ENCODE measurements at regions not wholly inside any gene's neighbourhood (a gene's known extent, or its start where the extent isn't known, plus 50 kb on each side); places are given as distances from the start of the nearest gene placed in this dataset.
"Not testable (repeated sequence)": the region's sequence is repeated elsewhere in the genome, so short reads cannot be mapped to it uniquely, and the experiment has no call there.

DNA sequence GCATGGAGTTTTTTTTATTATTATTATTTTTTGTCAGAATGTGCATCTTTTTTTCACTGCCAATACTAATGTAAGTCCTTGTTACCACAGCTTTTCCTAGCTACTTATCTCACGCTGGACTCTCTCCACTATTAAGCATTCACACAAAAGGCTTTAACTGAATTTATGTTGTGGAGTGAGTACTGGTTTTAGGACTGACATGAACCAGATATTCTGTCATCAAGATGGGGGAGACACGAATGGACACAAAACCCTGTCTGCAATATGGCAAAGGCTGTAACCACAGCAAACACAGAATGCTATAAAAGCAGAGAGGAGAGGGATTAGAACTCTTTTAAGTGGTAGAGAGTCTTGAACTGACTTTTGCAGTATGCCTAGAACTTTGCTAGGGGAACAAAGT is 592.2 kb upstream of the TBL1XR1 start:
- DNase-seq (ENCODE audit: extremely low read depth, low read depth) = no peak
- TF ChIP-seq, protein P1, sequence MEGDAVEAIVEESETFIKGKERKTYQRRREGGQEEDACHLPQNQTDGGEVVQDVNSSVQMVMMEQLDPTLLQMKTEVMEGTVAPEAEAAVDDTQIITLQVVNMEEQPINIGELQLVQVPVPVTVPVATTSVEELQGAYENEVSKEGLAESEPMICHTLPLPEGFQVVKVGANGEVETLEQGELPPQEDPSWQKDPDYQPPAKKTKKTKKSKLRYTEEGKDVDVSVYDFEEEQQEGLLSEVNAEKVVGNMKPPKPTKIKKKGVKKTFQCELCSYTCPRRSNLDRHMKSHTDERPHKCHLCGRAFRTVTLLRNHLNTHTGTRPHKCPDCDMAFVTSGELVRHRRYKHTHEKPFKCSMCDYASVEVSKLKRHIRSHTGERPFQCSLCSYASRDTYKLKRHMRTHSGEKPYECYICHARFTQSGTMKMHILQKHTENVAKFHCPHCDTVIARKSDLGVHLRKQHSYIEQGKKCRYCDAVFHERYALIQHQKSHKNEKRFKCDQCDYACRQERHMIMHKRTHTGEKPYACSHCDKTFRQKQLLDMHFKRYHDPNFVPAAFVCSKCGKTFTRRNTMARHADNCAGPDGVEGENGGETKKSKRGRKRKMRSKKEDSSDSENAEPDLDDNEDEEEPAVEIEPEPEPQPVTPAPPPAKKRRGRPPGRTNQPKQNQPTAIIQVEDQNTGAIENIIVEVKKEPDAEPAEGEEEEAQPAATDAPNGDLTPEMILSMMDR (IDR thresholded peaks at IDR 0.05; ENCODE audit: low read depth, low read length, missing control alignments) = no peak
- no peak overlapping the region for H3K4me3 ChIP-seq (replicated peaks; ENCODE audit: low read depth, low read length)

DNA sequence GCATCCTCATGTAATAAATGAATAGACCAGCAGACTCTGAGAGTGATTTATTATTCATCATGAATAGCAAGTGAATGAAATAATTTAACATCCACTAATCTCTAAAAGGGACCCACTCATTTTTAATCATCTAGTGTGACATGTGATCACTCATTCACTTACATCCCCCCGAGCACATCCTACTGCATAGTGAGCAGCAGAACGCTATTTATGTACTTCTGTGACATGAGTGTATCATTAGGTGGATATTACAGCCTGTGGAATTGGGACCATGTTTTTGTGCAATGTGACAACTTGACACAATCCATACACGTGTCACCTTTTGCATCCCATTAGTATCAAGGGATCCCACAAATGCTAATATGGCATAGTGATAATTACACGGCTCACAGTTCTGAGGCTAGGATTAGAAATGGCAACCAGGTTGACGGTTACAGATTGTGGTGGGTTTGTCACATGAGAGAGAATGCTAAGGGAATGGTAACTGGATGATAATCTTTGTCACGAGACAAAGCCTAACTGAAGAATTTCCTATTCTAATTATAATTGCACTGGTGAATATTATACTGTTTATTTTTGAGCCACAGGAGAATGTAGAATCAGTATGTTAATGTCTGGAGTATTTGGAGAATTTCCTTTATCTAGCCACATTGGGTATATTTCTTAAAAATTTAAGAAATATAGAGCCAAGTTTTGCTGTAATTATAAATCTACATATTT is 595.2 kb upstream of the TBL1XR1 start:
- no peak for DNase-seq (ENCODE audit: extremely low read depth, low read depth)
- TF ChIP-seq, protein P1 (IDR thresholded peaks at IDR 0.05; ENCODE audit: low read depth, low read length, missing control alignments) = no peak
- H3K4me3 ChIP-seq (replicated peaks; ENCODE audit: low read depth, low read length) = no peak overlapping the region

DNA sequence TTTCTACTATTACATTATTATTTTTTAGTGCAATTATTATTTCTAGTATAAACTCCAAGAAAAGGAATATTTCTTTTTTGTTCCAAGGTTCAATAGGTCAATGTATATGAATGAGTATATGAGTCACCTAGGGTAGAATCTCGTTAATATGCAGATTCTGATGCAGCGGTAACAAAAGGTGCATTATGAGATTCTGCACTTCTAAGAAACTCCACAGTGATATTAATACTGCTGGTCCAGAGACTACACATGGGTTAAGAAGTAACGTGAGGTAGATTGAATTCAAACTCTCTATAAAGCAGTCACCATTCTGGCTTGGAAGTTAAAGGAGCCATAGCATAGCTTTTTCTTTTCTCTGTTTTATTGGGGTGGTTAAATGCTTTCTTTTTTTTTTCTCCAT is 596.2 kb upstream of the TBL1XR1 start:
- no peak overlapping the region for H3K4me3 ChIP-seq (replicated peaks; ENCODE audit: low read depth, low read length)
- no peak for DNase-seq (ENCODE audit: extremely low read depth, low read depth)
- TF ChIP-seq, protein P1 (IDR thresholded peaks at IDR 0.05; ENCODE audit: low read depth, low read length, missing control alignments) = no peak

DNA sequence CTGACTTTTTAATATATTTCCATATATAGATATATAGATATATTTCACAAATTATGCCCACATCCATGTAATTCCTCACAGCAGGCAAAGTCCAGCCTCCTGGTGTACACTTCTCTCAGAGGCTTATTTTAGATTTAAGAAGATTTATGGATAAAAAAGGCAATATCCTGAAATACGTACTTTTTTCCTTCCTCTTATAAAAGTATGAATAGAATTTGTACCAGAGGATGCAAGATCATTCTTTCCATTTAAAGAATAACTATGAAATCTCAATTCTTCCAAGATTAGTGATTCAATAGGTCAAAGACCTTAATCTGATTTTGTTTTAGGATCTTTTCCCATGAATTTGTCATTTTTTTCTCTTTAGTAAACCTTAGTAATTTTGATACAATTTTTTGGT is 597.9 kb upstream of the TBL1XR1 start:
- no peak for DNase-seq (ENCODE audit: extremely low read depth, low read depth)
- no peak overlapping the region for H3K4me3 ChIP-seq (replicated peaks; ENCODE audit: low read depth, low read length)
- TF ChIP-seq, protein P1 (IDR thresholded peaks at IDR 0.05; ENCODE audit: low read depth, low read length, missing control alignments) = no peak

DNA sequence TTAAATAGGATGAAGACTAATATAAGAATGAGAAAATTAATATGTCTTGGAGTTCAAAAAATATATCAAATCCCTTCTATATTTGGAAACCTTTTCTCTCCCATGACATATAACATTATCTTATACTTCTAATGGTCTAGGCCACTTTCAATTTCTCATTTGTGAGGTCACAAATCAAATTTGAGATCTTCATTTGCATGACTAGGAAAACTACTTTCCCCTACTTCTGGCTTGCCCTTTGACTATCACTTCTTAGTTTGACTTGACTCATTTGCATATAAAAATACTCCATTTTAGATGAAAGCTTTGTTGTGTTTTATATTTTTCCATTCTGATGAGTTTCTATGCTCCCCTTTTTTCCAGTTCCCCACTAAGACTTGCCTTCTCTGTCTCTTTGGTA is 598.6 kb upstream of the TBL1XR1 start:
- H3K4me3 ChIP-seq (replicated peaks; ENCODE audit: low read depth, low read length) = no peak overlapping the region
- TF ChIP-seq, protein P1 (IDR thresholded peaks at IDR 0.05; ENCODE audit: low read depth, low read length, missing control alignments) = no peak
- DNase-seq (ENCODE audit: extremely low read depth, low read depth) = no peak

DNA sequence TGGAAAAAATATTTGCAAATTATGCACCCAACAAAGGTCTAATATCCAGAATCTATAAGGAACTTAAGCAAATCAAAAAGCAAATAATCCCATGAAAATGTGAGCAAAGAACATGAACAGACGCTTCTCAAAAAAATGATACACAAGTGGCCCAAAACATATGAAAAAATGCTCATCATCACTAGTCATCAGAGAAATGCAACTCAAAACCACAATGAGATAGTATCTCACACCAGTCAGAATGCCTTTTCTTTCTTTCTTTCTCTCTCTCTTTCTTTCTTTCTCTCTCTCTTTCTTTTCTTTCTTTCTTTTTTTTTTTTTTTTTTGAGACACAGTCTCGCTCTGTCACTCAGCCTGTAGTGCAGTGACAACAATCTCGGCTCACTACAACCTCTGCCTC is 602.9 kb upstream of the TBL1XR1 start:
- not testable (repeated sequence) for DNase-seq (ENCODE audit: extremely low read depth, low read depth); H3K4me3 ChIP-seq (replicated peaks; ENCODE audit: low read depth, low read length)

DNA sequence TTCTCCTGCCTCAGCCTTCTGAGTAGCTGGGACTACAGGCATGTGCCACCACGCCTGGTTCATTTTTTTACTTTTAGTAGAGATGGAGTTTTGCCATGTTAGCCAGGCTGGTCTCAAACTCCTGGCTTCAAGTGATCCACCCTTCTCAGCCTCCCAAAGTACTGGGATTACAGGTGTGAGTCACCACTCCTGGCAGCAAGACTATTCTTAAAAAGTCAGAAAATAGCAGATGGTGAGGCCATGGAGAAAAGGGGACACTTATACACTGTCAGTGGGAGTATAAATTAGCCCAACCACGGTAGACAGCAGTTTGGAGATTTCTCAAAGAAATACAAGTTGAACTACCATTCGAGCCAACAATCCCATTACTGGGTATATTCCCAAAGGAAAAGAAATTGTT is 603.3 kb upstream of the TBL1XR1 start:
- no peak for DNase-seq (ENCODE audit: extremely low read depth, low read depth)
- no peak overlapping the region for H3K4me3 ChIP-seq (replicated peaks; ENCODE audit: low read depth, low read length)
- TF ChIP-seq, protein P1 (IDR thresholded peaks at IDR 0.05; ENCODE audit: low read depth, low read length, missing control alignments) = no peak

Data from HFF-Myc (cell line).